Right lobe of liver (tissue), 4 donors: ENCODE measurements at regions not wholly inside any gene's neighbourhood (a gene's known extent, or its start where the extent isn't known, plus 50 kb on each side); places are given as distances from the start of the nearest gene placed in this dataset.

ENCODE experiments used
- POLR2A ChIP-seq: fragments of 450-650 bp; IDR thresholded peaks from one replicate; pipeline ENCODE4 v1.6.1; 2017; ENCODE audit warnings: antibody characterized with exemption, mild to moderate bottlenecking
- TF ChIP-seq, protein P1 (sequence below), 4 donors: fragments of 200-600 bp in 3 of 4; fragments of 450-650 bp in 1 of 4; IDR thresholded peaks; one replicate each; pipeline versions ENCODE4 v1.5.1 to v1.8.0; 2016 to 2022; ENCODE audit warnings: antibody characterized with exemption in 4 of 4, mild to moderate bottlenecking in 2 of 4
- donor health status: DM: no; HTN: no; CAD: no.
- donor health status: DM: no; HTN: no; CAD: no.
- donor health status: DM: no; HTN: yes; CAD: no.

DNA sequence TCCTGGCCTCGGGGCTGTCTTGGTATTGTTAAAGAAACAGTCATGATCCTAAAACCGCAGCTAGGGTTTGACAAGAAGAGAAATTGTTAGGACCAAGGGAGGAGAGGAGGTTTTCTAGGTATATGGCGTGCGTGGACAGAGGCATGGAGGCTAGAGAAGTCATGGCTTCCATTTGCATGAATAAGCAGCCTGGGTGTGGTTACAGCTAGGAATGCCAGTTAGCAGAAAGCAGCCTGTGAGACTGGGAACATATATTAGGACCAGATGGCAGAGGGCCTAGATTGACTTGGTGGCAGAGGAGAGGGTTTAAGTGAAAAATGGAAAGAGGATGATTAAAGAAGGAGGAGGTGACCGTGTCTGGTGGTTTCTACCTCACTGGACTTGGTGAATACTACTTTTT, 573.6 kb upstream of the ARRDC4 start:
- no peak for TF ChIP-seq POLR2A
- TF ChIP-seq, protein P1, sequence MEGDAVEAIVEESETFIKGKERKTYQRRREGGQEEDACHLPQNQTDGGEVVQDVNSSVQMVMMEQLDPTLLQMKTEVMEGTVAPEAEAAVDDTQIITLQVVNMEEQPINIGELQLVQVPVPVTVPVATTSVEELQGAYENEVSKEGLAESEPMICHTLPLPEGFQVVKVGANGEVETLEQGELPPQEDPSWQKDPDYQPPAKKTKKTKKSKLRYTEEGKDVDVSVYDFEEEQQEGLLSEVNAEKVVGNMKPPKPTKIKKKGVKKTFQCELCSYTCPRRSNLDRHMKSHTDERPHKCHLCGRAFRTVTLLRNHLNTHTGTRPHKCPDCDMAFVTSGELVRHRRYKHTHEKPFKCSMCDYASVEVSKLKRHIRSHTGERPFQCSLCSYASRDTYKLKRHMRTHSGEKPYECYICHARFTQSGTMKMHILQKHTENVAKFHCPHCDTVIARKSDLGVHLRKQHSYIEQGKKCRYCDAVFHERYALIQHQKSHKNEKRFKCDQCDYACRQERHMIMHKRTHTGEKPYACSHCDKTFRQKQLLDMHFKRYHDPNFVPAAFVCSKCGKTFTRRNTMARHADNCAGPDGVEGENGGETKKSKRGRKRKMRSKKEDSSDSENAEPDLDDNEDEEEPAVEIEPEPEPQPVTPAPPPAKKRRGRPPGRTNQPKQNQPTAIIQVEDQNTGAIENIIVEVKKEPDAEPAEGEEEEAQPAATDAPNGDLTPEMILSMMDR (IDR thresholded peaks at IDR 0.05) = no peak
